D721Med (cell line): ENCODE measurements at regions not wholly inside any gene's neighbourhood (a gene's known extent, or its start where the extent isn't known, plus 50 kb on each side); places are given as distances from the start of the nearest gene placed in this dataset.
"Not testable (repeated sequence)": the region's sequence is repeated elsewhere in the genome, so short reads cannot be mapped to it uniquely, and the experiment has no call there.

Experiments used
- DNase-seq: peaks from one replicate; pipeline ENCODE4 v3.0.0; 2011; ENCODE audit warnings: low spot score; ENCODE audit not compliant: insufficient read length
- FAIRE-seq: peaks from 2 replicates; lab custom pipeline; 2011; peaks lifted over from hg19 to GRCh38; lab: Jason Lieb, UNC
- CTCF ChIP-seq: IDR thresholded peaks from 2 replicates; pipeline ENCODE4 v1.5.1; 2012; ENCODE audit warnings: mild to moderate bottlenecking, control low read depth; ENCODE audit not compliant: insufficient read depth; ENCODE audit errors: missing control alignments

GRCh38 chr5:21581508-21581907 is 1271.6 kb downstream of the CDH12 start:
- FAIRE-seq (no peak), DNase-seq (no peak)
- no peak for TF ChIP-seq CTCF

GRCh38 chr5:21574961-21575360 is 1278.2 kb downstream of the CDH12 start:
- FAIRE-seq (no peak), DNase-seq (no peak)
- TF ChIP-seq CTCF, result no peak

DNA sequence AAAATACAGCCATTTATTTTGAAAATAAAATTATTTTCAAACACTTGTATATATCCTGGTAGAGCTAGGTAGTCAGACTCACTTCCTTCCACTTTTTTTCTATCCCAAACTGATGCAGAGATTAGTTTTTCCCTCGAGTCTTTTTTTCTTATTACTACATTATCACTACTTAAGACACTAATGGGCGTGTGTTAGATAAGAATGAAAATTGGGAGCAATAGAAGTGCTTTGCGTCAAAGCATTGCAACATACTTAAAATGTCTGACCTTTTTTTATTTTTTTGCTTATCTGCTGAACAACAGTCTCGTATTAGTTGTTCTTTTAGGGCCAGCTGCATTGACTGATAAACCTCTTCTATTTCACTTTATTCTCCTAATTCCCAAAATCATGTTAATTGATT is 1278.7 kb downstream of the CDH12 start:
- FAIRE-seq, result no peak
- TF ChIP-seq CTCF, result no peak

DNA sequence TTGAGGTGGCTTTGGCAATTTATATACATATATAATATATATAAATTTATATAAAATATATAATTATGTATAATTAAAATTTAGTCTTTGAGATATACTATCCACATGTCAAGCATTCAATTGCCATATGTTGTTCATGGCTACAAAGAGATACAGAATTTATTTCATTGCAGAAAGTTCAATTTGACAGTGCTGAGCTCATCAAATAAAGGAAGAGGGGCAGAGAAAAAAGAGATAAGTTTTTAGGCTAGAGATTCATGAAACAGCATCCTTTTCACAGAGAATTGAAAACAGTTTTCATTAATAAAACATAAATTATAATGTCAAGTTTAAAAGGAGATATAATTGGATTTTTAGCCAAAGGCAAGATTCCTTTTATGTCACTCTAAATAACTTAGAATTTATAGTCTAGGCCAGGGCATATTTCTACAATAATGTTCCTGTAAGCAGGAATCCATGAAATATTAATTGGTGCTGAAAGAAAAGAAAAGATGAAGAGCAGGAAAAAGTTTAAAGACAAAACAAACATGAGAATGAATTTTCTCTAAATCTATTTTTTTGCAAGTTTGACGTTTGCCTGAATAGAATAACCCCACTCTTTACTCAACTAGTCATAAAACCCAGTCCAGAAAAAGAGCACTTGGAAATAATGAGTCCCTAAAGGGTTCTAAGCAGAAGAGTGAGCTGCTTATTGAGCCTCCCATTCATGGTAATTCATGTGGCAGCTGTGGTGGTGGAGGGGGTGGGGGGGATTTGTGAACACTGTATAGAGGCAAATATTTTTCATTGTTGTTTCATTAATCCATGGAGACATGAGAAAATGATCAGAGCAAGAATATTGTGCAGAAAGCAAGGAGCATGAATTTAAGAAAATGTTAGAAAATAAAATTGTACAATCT is 1279.5 kb downstream of the CDH12 start:
- no peak for TF ChIP-seq CTCF
- no peak for FAIRE-seq

More for the DNA sequence above, 1278.7 kb downstream of the CDH12 start:
- no peak for DNase-seq

DNA sequence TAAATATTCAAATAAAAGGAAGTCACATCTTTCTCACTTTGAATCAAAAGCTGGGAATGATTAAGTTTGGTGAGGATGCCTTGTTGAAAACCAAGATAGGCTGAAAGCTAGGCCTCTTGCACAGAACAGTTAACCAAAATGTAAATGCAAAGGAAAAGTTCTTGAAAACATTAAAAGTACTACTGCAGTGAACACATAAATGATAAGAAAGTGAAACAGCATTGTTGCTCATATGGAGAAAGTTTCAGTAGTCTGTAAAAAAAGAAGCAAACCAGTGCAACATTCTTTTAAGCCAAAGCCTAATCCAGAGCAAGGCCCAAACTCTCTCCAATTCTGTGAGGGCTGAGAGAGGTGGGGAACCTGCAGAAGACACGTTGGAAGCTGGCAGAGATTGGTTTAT is 1281.9 kb downstream of the CDH12 start:
- not testable (repeated sequence) for FAIRE-seq, DNase-seq

More for the DNA sequence above, 1279.5 kb downstream of the CDH12 start:
- no peak for DNase-seq

DNA sequence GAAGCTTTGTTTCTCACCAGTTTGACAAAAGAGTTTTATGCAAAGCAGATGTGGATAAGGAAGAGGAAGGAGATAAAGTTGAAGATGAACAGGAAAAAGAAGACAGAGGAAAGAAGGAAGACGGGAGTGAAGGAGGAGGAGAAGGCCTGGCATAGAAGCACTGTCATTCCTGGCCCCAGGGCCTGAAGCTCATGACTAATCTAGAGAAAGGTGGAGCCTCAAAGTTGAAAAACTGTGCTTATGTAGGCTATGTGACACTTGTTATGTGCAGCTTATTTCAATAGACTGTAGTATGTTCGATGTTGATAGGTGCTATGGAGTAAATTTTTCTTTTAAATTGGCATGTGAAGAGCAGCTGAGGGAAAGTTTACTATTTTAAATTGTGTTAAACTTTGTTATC is 1294.0 kb downstream of the CDH12 start:
- FAIRE-seq, result not testable (repeated sequence)

GRCh38 chr5:21552263-21552662 is 1300.9 kb downstream of the CDH12 start:
- FAIRE-seq, DNase-seq: not testable (repeated sequence)

More for the DNA sequence above, 1294.0 kb downstream of the CDH12 start:
- DNase-seq, result not testable (repeated sequence)

DNA sequence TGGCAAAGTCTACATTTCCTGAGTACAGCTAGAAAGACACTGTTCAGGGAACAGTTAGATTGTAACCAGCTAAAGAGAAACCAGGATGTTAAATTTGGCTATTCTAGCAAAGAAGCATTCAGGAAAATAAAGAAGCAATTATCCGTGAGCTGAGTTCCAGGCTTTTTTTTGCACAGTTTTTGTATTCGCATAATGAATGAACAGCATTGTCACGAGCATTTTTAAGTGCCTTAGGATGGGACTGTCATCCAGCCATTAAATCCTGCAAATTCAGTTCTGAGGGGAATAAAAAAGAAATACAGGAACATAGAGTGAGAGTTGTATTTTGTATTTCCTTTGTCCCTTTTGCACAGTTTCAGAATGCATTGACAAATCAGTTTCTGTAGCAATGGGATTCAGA is 1302.2 kb downstream of the CDH12 start:
- FAIRE-seq, DNase-seq: not testable (repeated sequence)

GRCh38 chr5:21547656-21548055 is 1305.5 kb downstream of the CDH12 start:
- not testable (repeated sequence) for DNase-seq, FAIRE-seq

DNA sequence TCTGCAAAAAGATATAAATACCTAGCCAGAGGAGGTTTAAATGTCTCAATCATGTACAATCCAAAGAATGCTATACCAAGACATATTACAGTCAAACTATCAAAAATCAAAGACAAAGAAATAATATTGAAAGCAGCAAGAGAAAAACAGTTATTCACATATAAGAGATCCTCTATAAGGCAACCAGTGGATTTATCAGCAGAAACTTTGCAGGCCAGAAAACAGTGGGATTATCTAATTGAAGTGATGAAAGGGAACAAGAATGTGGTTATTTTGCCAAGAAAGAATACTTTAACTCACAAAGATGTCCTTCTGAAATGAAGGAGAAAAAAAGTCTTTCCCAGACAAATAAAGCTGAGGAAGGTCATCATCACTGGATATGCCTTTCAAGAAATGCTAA is 1318.0 kb downstream of the CDH12 start:
- DNase-seq, FAIRE-seq: not testable (repeated sequence)

- FAIRE-seq, DNase-seq: not testable (repeated sequence)
These were observed 1332.0 kb downstream of the CDH12 start for GRCh38 chr5:21521157-21521556.

DNA sequence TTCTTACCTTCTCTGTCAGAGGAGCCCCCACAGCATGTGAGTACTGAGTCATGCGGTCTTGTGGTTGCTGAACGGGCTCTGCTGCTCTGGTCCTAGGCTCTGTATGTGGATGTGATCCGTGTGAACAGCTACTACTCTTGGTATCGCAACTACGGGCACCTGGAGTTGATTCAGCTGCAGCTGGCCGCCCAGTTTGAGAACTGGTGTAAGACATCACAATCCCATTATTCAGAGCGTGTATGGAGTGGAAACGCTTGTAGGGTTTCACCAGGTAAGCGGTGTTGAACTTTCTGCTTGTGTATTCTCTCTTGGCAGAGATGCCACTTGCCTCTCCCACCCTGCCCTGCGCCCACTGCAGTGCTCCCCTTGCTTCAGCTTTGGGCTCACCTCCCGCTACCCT is 1356.2 kb downstream of the CDH12 start:
- not testable (repeated sequence) for FAIRE-seq, DNase-seq

- FAIRE-seq, DNase-seq: not testable (repeated sequence)
These were observed 1357.1 kb downstream of the CDH12 start for GRCh38 chr5:21496056-21496455.

- not testable (repeated sequence) for DNase-seq, FAIRE-seq
These were observed 1357.9 kb downstream of the CDH12 start for GRCh38 chr5:21495235-21495634.

DNA sequence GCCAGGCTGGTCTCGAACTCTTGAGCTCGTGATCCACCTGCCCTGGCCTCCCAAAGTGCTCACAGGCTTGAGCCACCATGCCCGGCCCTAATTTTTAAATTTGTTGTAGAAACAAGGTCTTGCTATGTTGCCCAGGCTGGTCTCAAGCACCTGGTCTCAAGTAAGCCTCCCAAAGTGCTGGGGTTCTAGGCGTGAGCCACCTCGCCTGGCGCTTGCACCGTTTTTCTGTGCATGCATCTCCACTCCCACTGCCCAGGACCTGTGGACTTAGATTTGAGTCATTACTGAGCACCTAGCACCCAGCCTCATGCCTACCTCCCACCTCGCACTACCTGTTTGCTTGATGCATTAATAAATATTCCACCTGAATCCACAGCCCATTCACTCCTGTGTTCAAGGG is 1359.1 kb downstream of the CDH12 start:
- not testable (repeated sequence) for DNase-seq, FAIRE-seq
